Mesendoderm (in vitro differentiated cells): ENCODE measurements at regions not wholly inside any gene's neighbourhood (a gene's known extent, or its start where the extent isn't known, plus 50 kb on each side); places are given as distances from the start of the nearest gene placed in this dataset.

Source experiments
- DNase-seq: peaks from one replicate; pipeline ENCODE4 v3.0.0; 2013
- H2AK5ac ChIP-seq: 2 replicates; pipeline ENCODE4 v1.6.1; 2013; ENCODE audit warnings: low read length, inconsistent platforms
- H2BK120ac ChIP-seq: 2 replicates; pipeline ENCODE4 v1.6.1; 2013; ENCODE audit warnings: low read depth, mild to moderate bottlenecking, low read length, moderate library complexity, mixed read lengths
- H2BK15ac ChIP-seq: replicated peaks from 2 replicates; pipeline ENCODE4 v1.6.1; 2013; ENCODE audit warnings: low read depth, mild to moderate bottlenecking, moderate library complexity
- H2BK5ac ChIP-seq: 2 replicates; pipeline ENCODE4 v1.6.1; 2013; ENCODE audit warnings: low read length, inconsistent platforms
- H3K18ac ChIP-seq: 2 replicates; pipeline ENCODE4 v1.6.1; 2013; ENCODE audit warnings: mild to moderate bottlenecking, low read length, mixed read lengths
- H3K23ac ChIP-seq: one replicate; pipeline ENCODE4 v1.6.1; 2013; ENCODE audit warnings: low read length
- H3K27ac ChIP-seq: 2 replicates; pipeline ENCODE4 v1.5.1; 2013; ENCODE audit warnings: low read depth, mild to moderate bottlenecking, inconsistent platforms, low read length, moderate library complexity
- H3K27me3 ChIP-seq: 2 replicates; pipeline ENCODE4 v1.6.1; 2013; ENCODE audit warnings: low read length, control low read depth, mild to moderate bottlenecking, inconsistent platforms; ENCODE audit not compliant: insufficient read depth, poor library complexity
- H3K36me3 ChIP-seq: 2 replicates; pipeline ENCODE4 v1.6.1; 2013; ENCODE audit warnings: low read length, inconsistent platforms; ENCODE audit not compliant: control insufficient read depth, insufficient read depth
- H3K4ac ChIP-seq: one replicate; pipeline ENCODE4 v1.6.1; 2013; ENCODE audit warnings: low read depth, mild to moderate bottlenecking, low read length, moderate library complexity
- H3K4me1 ChIP-seq: 2 replicates; pipeline ENCODE4 v1.6.1; 2013; ENCODE audit warnings: low read depth, low read length, inconsistent platforms; ENCODE audit not compliant: control insufficient read depth
- H3K4me2 ChIP-seq: 2 replicates; pipeline ENCODE4 v1.6.1; 2013; ENCODE audit warnings: low read length
- H3K4me3 ChIP-seq: 2 replicates; pipeline ENCODE4 v1.5.1; 2013; ENCODE audit warnings: mild to moderate bottlenecking, low read length
- H3K56ac ChIP-seq: one replicate; pipeline ENCODE4 v1.6.1; 2013; ENCODE audit warnings: low read length
- H3K79me1 ChIP-seq: 2 replicates; pipeline ENCODE4 v1.6.1; 2013; ENCODE audit warnings: low read length, inconsistent platforms
- H3K79me2 ChIP-seq: 2 replicates; pipeline ENCODE4 v1.6.1; 2013; ENCODE audit warnings: mild to moderate bottlenecking, low read length; ENCODE audit not compliant: control insufficient read depth, insufficient read depth
- H3K9ac ChIP-seq: 2 replicates; pipeline ENCODE4 v1.6.1; 2013; ENCODE audit warnings: low read length, inconsistent platforms
- H4K5ac ChIP-seq: one replicate; pipeline ENCODE4 v1.6.1; 2013; ENCODE audit warnings: low read length
- H4K8ac ChIP-seq: one replicate; pipeline ENCODE4 v1.6.1; 2013; ENCODE audit warnings: low read depth, mild to moderate bottlenecking, control low read depth, low read length, moderate library complexity
- WGBS: extraction: QIAGEN DNeasy Blood & Tissue Kit; methylation state at CpG from one replicate; pipeline ENCODE4 v1.1.7; 2013; ENCODE audit warnings: low lambda C conversion rate, missing lambda C conversion rate; ENCODE audit not compliant: insufficient coverage; ENCODE audit errors: extremely low coverage; 5-methylcytosine and 5-hydroxymethylcytosine counted together

DNA sequence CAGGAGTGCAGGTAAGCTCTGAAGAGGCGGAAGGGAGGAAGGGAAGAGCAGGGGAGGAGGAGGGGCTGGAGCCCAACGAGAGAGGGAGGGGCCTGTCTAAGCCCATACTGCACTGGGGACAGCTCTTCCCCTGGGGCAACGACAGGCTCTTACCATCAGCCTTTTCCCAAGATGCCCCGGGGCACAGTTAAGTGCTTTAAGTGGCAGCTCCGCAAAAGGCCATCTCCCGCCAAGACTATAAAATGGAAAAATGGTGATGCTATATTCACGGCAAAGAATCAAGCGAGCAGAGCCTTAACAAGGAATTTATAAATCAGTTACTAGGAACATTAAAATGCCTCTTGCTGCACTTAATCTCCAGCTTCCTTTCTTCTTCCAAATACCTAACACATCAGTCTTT, 110.2 kb upstream of the NLRP1 start:
- DNase-seq: peak; percentile 92
- Histone ChIP-seq H2BK15ac (no peak overlapping the region), H4K8ac (no peak overlapping the region), H3K79me2 (no peaks in the 10 kb centered on the region), H3K79me1 (no peaks in the 10 kb centered on the region), H3K9ac (no peak overlapping the region), H3K36me3 (no peaks in the 10 kb centered on the region), H3K4ac (no peak overlapping the region), H3K27me3 (no peaks in the 10 kb centered on the region), H3K18ac (no peak overlapping the region), H3K4me3 (no peak overlapping the region), H3K56ac (no peak overlapping the region), H2BK5ac (no peak overlapping the region), H3K4me2 (no peak overlapping the region), H3K27ac (no peak overlapping the region), H3K23ac (no peak overlapping the region), H2AK5ac (no peak overlapping the region), H4K5ac (no peak overlapping the region), H3K4me1 (peaks cover 1% of the 10 kb centered on the region), H2BK120ac (no peak overlapping the region)
- WGBS: no CpG with 5 or more reads among the region's 8 CpGs

- Histone ChIP-seq H3K79me2 (no peaks in the 10 kb centered on the region), H2BK120ac (no peak overlapping the region), H2BK5ac (no peak overlapping the region), H2BK15ac (no peak overlapping the region), H3K23ac (no peak overlapping the region), H3K27me3 (no peaks in the 10 kb centered on the region), H3K4ac (no peak overlapping the region), H2AK5ac (no peak overlapping the region), H4K5ac (no peak overlapping the region), H3K4me1 (peaks cover 1% of the 10 kb centered on the region), H3K56ac (no peak overlapping the region), H3K9ac (no peak overlapping the region), H3K4me2 (no peak overlapping the region), H3K4me3 (no peak overlapping the region), H3K79me1 (no peaks in the 10 kb centered on the region), H3K18ac (no peak overlapping the region), H4K8ac (no peak overlapping the region), H3K36me3 (no peaks in the 10 kb centered on the region), H3K27ac (no peak overlapping the region)
- peak; percentile 60 for DNase-seq
- no CpG with 5 or more reads among the region's 3 CpGs for WGBS
Measured at GRCh38 chr17:5695480-5695879, 111.2 kb upstream of the NLRP1 start.

GRCh38 chr17:5698959-5699358, 114.7 kb upstream of the NLRP1 start:
- no peak overlapping the region for H3K56ac ChIP-seq
- no peak overlapping the region for H3K4me3 ChIP-seq
- no peak overlapping the region for H3K27ac ChIP-seq
- H2AK5ac ChIP-seq: no peak overlapping the region
- DNase-seq: no peak
- H3K4ac ChIP-seq: no peak overlapping the region
- H3K27me3 ChIP-seq: no peaks in the 10 kb centered on the region
- no peak overlapping the region for H3K4me2 ChIP-seq
- no peak overlapping the region for H2BK120ac ChIP-seq
- no peak overlapping the region for H2BK5ac ChIP-seq
- no peaks in the 10 kb centered on the region for H3K79me2 ChIP-seq
- no peak overlapping the region for H4K5ac ChIP-seq
- no peak overlapping the region for H3K18ac ChIP-seq
- H3K23ac ChIP-seq: no peak overlapping the region
- H3K9ac ChIP-seq: no peak overlapping the region
- no peaks in the 10 kb centered on the region for H3K79me1 ChIP-seq
- no peaks in the 10 kb centered on the region for H3K36me3 ChIP-seq
- peaks cover 4% of the 10 kb centered on the region for H3K4me1 ChIP-seq
- H4K8ac ChIP-seq: no peak overlapping the region
- no peak overlapping the region for H2BK15ac ChIP-seq

- H2BK120ac ChIP-seq: no peak overlapping the region
- no peaks in the 10 kb centered on the region for H3K27me3 ChIP-seq
- H2BK15ac ChIP-seq: no peak overlapping the region
- H3K4me1 ChIP-seq: peaks cover 5% of the 10 kb centered on the region
- H3K27ac ChIP-seq: no peak overlapping the region
- H3K56ac ChIP-seq: no peak overlapping the region
- peak; percentile 53 for DNase-seq
- H3K23ac ChIP-seq: no peak overlapping the region
- H3K79me1 ChIP-seq: no peaks in the 10 kb centered on the region
- no peak overlapping the region for H2BK5ac ChIP-seq
- H3K9ac ChIP-seq: no peak overlapping the region
- H3K36me3 ChIP-seq: no peaks in the 10 kb centered on the region
- no peak overlapping the region for H4K5ac ChIP-seq
- no peak overlapping the region for H3K4me2 ChIP-seq
- no peak overlapping the region for H4K8ac ChIP-seq
- H3K4me3 ChIP-seq: no peak overlapping the region
- WGBS: no CpG with 5 or more reads among the region's 7 CpGs
- H2AK5ac ChIP-seq: no peak overlapping the region
- H3K18ac ChIP-seq: no peak overlapping the region
- H3K79me2 ChIP-seq: no peaks in the 10 kb centered on the region
- H3K4ac ChIP-seq: no peak overlapping the region
Measured at GRCh38 chr17:5699814-5700213, 115.5 kb upstream of the NLRP1 start.

DNA sequence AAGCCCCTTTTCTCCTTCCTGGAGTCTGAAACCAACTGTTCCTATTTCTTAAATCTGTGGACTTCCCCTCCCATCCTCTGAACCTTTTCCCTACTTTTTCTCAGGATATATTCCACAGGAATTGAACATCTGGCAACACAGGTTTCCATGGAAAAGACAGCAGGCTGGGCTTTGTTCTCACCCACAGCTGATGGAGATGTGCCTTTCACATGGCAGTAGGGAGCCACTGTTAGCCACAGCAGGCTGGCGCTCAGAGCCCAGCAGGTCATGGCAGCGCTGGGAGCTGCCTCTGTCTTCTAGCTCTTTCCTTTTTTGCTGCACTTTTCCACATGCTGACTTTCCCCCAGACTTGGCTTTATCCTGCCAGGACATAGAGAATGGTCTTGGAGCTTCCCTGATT, 116.4 kb upstream of the NLRP1 start:
- H3K4me3 ChIP-seq: no peak overlapping the region
- H2BK120ac ChIP-seq: no peak overlapping the region
- no peak overlapping the region for H4K8ac ChIP-seq
- H3K4me1 ChIP-seq: peaks cover 9% of the 10 kb centered on the region
- no peak overlapping the region for H3K56ac ChIP-seq
- no peak overlapping the region for H3K27ac ChIP-seq
- H3K18ac ChIP-seq: no peak overlapping the region
- no peak overlapping the region for H2BK15ac ChIP-seq
- no peaks in the 10 kb centered on the region for H3K36me3 ChIP-seq
- no CpG with 5 or more reads among the region's 2 CpGs for WGBS
- no peak overlapping the region for H4K5ac ChIP-seq
- H3K27me3 ChIP-seq: no peaks in the 10 kb centered on the region
- no peak overlapping the region for H2BK5ac ChIP-seq
- no peak overlapping the region for H3K9ac ChIP-seq
- no peak for DNase-seq
- H3K79me1 ChIP-seq: no peaks in the 10 kb centered on the region
- no peak overlapping the region for H3K4ac ChIP-seq
- no peak overlapping the region for H2AK5ac ChIP-seq
- H3K23ac ChIP-seq: no peak overlapping the region
- H3K4me2 ChIP-seq: no peak overlapping the region
- H3K79me2 ChIP-seq: no peaks in the 10 kb centered on the region

GRCh38 chr17:5701381-5701780, 117.1 kb upstream of the NLRP1 start:
- DNase-seq: no peak
- WGBS: no CpG with 5 or more reads among the region's 3 CpGs
- peaks cover 9% of the 10 kb centered on the region for H3K4me1 ChIP-seq

More at GRCh38 chr17:5701381-5701780, 117.1 kb upstream of the NLRP1 start:
- H2BK5ac ChIP-seq: no peak overlapping the region
- H2BK120ac ChIP-seq: no peak overlapping the region
- H3K27ac ChIP-seq: no peak overlapping the region
- no peaks in the 10 kb centered on the region for H3K79me1 ChIP-seq
- no peak overlapping the region for H3K56ac ChIP-seq
- H2AK5ac ChIP-seq: no peak overlapping the region
- no peak overlapping the region for H4K5ac ChIP-seq
- H3K18ac ChIP-seq: no peak overlapping the region
- H3K23ac ChIP-seq: no peak overlapping the region
- no peak overlapping the region for H3K9ac ChIP-seq
- H4K8ac ChIP-seq: no peak overlapping the region
- no peaks in the 10 kb centered on the region for H3K36me3 ChIP-seq
- no peak overlapping the region for H3K4ac ChIP-seq
- no peak overlapping the region for H2BK15ac ChIP-seq
- no peak overlapping the region for H3K4me3 ChIP-seq
- no peaks in the 10 kb centered on the region for H3K79me2 ChIP-seq
- no peak overlapping the region for H3K4me2 ChIP-seq
- no peaks in the 10 kb centered on the region for H3K27me3 ChIP-seq
